ENCODE measurements at regions not wholly inside any gene's neighbourhood (a gene's known extent, or its start where the extent isn't known, plus 50 kb on each side); places are given as distances from the start of the nearest gene placed in this dataset.

DNA sequence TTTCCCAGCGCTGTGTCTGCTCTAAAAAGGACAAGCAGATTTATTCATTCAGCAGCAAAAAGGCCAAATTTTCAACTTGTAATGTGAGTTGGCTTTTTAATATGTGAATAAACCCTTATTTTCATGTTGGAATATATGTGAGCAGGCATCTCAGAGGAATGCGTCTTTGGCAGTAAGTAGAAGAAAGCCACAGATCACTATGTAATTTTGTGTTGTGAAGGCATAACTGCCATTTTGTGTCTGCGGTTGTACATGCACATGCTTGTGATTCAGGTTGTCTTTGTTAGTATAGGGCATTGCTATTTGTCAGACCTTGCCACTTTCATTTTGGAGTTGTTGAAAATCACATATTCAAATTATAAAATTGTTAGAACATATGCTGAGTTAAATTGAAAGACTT is 398.8 kb upstream of the RGS6 start:
- peaks cover 47% of the 10 kb centered on the region for H3K4me1 Mint-ChIP-seq
- TF ChIP-seq, protein P1, sequence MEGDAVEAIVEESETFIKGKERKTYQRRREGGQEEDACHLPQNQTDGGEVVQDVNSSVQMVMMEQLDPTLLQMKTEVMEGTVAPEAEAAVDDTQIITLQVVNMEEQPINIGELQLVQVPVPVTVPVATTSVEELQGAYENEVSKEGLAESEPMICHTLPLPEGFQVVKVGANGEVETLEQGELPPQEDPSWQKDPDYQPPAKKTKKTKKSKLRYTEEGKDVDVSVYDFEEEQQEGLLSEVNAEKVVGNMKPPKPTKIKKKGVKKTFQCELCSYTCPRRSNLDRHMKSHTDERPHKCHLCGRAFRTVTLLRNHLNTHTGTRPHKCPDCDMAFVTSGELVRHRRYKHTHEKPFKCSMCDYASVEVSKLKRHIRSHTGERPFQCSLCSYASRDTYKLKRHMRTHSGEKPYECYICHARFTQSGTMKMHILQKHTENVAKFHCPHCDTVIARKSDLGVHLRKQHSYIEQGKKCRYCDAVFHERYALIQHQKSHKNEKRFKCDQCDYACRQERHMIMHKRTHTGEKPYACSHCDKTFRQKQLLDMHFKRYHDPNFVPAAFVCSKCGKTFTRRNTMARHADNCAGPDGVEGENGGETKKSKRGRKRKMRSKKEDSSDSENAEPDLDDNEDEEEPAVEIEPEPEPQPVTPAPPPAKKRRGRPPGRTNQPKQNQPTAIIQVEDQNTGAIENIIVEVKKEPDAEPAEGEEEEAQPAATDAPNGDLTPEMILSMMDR (IDR thresholded peaks at IDR 0.05; ENCODE audit: unreplicated experiment in 3 of 3), result no peak
- H3K4me3 Mint-ChIP-seq, result no peak overlapping the region
- peaks cover 13% of the 10 kb centered on the region for H3K36me3 Mint-ChIP-seq (ENCODE audit: low read depth)
- H3K9me3 Mint-ChIP-seq, result no peaks in the 10 kb centered on the region
- H3K27me3 Mint-ChIP-seq (ENCODE audit: low read depth), result no peaks in the 10 kb centered on the region
- H3K27ac Mint-ChIP-seq, result peak overlapping the region; percentile 55 to 73 (median 59)

DNA sequence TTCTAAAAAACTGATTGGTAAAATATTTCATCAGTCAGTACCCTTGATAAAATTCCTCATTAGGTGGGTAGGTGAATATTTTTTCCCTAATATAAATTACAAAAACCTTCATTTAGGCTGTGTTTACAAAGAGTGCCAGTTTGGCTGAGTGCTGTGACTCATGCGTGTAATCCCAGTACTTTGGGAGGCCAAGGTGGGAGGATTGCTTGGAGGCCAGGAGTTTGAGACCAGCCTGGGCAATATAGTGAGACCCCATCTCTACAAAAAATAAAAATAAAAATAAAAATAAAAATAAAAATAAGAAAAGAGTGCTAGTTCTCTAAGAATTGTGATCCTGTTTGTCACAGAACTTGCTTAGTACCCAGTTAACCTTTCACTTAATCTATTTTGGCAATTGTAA is 398.4 kb upstream of the RGS6 start:
- peaks cover 51% of the 10 kb centered on the region for H3K4me1 Mint-ChIP-seq
- no peaks in the 10 kb centered on the region for H3K27me3 Mint-ChIP-seq (ENCODE audit: low read depth)
- H3K36me3 Mint-ChIP-seq (ENCODE audit: low read depth), result peaks cover 13% of the 10 kb centered on the region
- TF ChIP-seq, protein P1 (IDR thresholded peaks at IDR 0.05; ENCODE audit: unreplicated experiment in 3 of 3), result no peak
- H3K9me3 Mint-ChIP-seq, result no peaks in the 10 kb centered on the region
- H3K4me3 Mint-ChIP-seq, result no peak overlapping the region
- peak overlapping the region; percentile 55 to 73 (median 59) for H3K27ac Mint-ChIP-seq

DNA sequence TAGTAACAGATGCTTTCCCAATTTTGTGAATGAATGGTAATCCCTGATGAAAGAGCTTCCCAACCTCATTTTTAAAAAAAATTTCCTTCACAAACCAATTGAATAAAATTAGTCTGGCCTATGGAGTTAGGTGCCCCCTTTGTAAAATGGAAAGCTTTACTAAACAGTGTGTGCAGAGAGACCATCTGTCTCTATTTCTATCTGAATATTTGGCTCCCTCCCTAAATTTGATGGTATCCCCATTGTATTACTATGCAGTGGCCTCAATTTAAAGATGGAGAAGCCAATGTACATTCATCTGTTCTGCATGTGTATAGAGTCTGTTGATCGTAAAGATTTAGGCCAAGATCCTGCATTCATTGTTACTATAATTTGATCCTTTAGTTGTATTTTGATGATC is 397.7 kb upstream of the RGS6 start:
- Mint-ChIP-seq H3K4me3 (no peak overlapping the region), H3K36me3 (ENCODE audit: low read depth) (peaks cover 13% of the 10 kb centered on the region), H3K27me3 (ENCODE audit: low read depth) (no peaks in the 10 kb centered on the region), H3K9me3 (no peaks in the 10 kb centered on the region), H3K4me1 (peaks cover 56% of the 10 kb centered on the region), H3K27ac (no peak overlapping the region)
- TF ChIP-seq, protein P1 (IDR thresholded peaks at IDR 0.05; ENCODE audit: unreplicated experiment in 3 of 3), result no peak

DNA sequence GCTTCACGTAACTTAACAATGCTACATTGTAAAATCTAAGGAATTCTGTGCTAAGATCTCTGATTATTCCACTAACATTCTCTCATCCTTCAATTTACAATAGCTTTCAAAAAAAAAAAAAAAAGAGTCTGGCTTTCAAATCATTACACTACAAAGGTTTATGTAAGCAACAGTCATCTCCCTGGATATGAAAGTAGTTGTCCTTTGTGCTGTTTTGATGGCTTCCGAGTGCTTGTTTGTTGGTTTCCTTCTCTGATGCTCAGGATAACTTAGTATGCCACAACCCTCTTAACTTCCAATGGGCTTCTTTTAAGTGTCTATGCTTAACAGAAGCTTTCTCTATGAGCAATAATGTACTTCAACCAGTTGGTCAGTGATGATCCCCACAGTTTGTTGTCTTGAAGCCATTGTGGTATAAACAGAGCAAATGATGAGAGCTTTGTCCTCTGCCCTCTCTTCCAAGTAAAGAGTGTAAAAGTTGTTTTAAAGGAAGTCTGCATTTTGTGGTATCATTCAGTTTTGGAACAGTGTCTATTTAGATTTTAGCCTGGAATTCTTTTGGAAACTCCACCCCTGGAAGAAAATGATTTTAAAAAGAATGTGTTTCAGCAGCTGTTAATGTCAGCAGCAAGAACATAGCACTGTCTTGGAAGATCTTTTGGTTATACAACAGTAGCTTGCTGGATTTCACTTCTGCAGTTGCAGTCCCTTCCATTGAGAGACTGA is 396.1 kb upstream of the RGS6 start:
- no peak overlapping the region for H3K4me3 Mint-ChIP-seq
- H3K4me1 Mint-ChIP-seq, result peaks cover 56% of the 10 kb centered on the region
- H3K27me3 Mint-ChIP-seq (ENCODE audit: low read depth), result no peaks in the 10 kb centered on the region
- H3K27ac Mint-ChIP-seq, result peak overlapping the region in 2 of 3 experiments; percentile 69 to 77
- no peaks in the 10 kb centered on the region for H3K9me3 Mint-ChIP-seq
- H3K36me3 Mint-ChIP-seq (ENCODE audit: low read depth), result no peaks in the 10 kb centered on the region
- TF ChIP-seq, protein P1 (IDR thresholded peaks at IDR 0.05; ENCODE audit: unreplicated experiment in 3 of 3), result no peak

DNA sequence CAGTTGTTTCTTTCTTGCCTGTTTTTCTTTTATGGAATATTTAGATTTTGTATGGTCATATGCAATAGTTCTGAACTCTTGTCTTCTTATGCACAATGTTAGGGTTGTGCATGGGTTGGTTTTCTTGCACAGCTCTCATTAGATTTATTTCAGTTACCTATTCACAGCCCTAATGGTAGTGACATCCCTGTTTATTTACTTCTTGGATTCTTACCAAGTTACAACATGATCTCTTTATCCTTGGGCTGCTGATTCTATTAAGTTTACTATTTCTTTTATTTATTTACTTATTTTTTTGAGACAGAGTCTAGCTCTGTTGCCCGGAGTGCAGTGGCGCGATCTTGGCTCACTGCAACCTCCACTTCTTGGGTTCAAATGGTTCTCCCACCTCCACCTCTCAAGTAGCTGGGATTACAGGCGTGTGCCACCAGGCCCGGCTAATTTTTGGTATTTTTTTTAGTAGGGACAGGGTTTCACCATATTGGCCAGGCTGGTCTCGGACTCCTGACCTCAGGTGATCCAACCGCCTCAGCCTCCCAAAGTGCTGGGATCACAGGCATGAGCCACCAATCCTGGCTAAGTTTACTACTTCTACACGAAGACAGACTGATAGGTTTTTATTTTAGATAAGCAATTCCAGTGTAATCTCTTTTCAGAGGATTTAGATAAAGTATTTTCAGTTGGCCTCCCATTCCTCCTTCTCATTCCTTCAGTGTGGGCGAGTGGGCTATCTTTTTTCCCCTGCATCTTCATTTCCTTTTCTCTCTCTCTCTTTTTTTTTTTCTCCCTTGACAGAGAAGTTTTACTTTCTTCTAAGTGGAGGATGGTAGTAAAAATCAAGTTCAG is 395.1 kb upstream of the RGS6 start:
- Mint-ChIP-seq H3K27ac (peak overlapping the region in 2 of 3 experiments; percentile 77 to 96), H3K4me1 (peaks cover 56% of the 10 kb centered on the region), H3K36me3 (ENCODE audit: low read depth) (no peaks in the 10 kb centered on the region), H3K4me3 (no peak overlapping the region), H3K9me3 (no peaks in the 10 kb centered on the region), H3K27me3 (ENCODE audit: low read depth) (no peaks in the 10 kb centered on the region)
- TF ChIP-seq, protein P1 (IDR thresholded peaks at IDR 0.05; ENCODE audit: unreplicated experiment in 3 of 3), result no peak
